Keratinocyte (primary cell): ENCODE measurements at regions not wholly inside any gene's neighbourhood (a gene's known extent, or its start where the extent isn't known, plus 50 kb on each side); places are given as distances from the start of the nearest gene placed in this dataset.

Experiments used
- DNase-seq: peaks from one replicate; pipeline ENCODE4 v3.0.0-alpha.2; 2011; ENCODE audit warnings: low read depth, missing footprints, low spot score
- FAIRE-seq: peaks from 2 replicates; lab custom pipeline; 2011; peaks lifted over from hg19 to GRCh38; lab: Jason Lieb, UNC
- H2AFZ ChIP-seq: 2 replicates; pipeline ENCODE4 v1.6.0; 2012; ENCODE audit warnings: low read length, control low read depth, inconsistent platforms; ENCODE audit not compliant: control insufficient read depth
- H3K27ac ChIP-seq: 2 replicates; pipeline ENCODE4 v1.5.1; 2011; ENCODE audit warnings: low read length; ENCODE audit not compliant: control insufficient read depth, insufficient read depth
- H3K27me3 ChIP-seq: 3 replicates; pipeline ENCODE4 v1.6.0; 2011; ENCODE audit warnings: low read length; ENCODE audit not compliant: control insufficient read depth, insufficient read depth; ENCODE audit errors: extremely low read depth
- H3K36me3 ChIP-seq, 2 experiments: 2 replicates in 1 of 2; 3 replicates in 1 of 2; pipeline ENCODE4 v1.5.1; 2011; ENCODE audit warnings: low read length in 2 of 2, mild to moderate bottlenecking in 1 of 2; ENCODE audit not compliant: control insufficient read depth in 2 of 2, insufficient read depth in 2 of 2; ENCODE audit errors: extremely low read depth in 1 of 2
- H3K4me1 ChIP-seq: 3 replicates; pipeline ENCODE4 v1.5.1; 2011; ENCODE audit warnings: low read length; ENCODE audit not compliant: control insufficient read depth, insufficient read depth; ENCODE audit errors: extremely low read depth
- H3K4me2 ChIP-seq: 3 replicates; pipeline ENCODE4 v1.6.0; 2011; ENCODE audit warnings: low read depth, low read length; ENCODE audit not compliant: control insufficient read depth, insufficient read depth; ENCODE audit errors: extremely low read depth
- H3K4me3 ChIP-seq, 3 experiments: fragments of 200-600 bp in 1 of 3; sonication (generic) in 1 of 3; 2 replicates in 2 of 3; 3 replicates in 1 of 3; pipeline ENCODE4 v1.5.1; 2011 to 2016; ENCODE audit warnings: low read length in 3 of 3, mild to moderate bottlenecking in 3 of 3, control low read depth in 2 of 3, inconsistent platforms in 1 of 3, low read depth in 1 of 3, mixed read lengths in 1 of 3, mixed run types in 1 of 3, moderate library complexity in 1 of 3; ENCODE audit not compliant: control insufficient read depth in 2 of 3, insufficient read depth in 2 of 3; ENCODE audit errors: extremely low read depth in 1 of 3
- H3K79me2 ChIP-seq: 2 replicates; pipeline ENCODE4 v1.6.0; 2012; ENCODE audit warnings: low read length; ENCODE audit not compliant: control insufficient read depth, insufficient read depth
- H3K9ac ChIP-seq: 3 replicates; pipeline ENCODE4 v1.6.0; 2011; ENCODE audit warnings: low read length; ENCODE audit not compliant: control insufficient read depth, insufficient read depth; ENCODE audit errors: extremely low read depth
- H3K9me1 ChIP-seq: 3 replicates; pipeline ENCODE4 v1.6.0; 2011; ENCODE audit warnings: low read length; ENCODE audit not compliant: control insufficient read depth, insufficient read depth; ENCODE audit errors: extremely low read depth
- H3K9me3 ChIP-seq: 2 replicates; pipeline ENCODE4 v1.5.1; 2012; ENCODE audit warnings: low read depth, low read length; ENCODE audit not compliant: control insufficient read depth
- H4K20me1 ChIP-seq: 3 replicates; pipeline ENCODE4 v1.6.0; 2011; ENCODE audit warnings: low read length; ENCODE audit not compliant: control insufficient read depth, insufficient read depth; ENCODE audit errors: extremely low read depth
- CTCF ChIP-seq, 3 experiments: IDR thresholded peaks in 1 of 3; conservative IDR thresholded peaks in 1 of 3; optimal IDR thresholded peaks in 1 of 3; 2 replicates in 2 of 3; 3 replicates in 1 of 3; pipeline versions ENCODE3 to v1.5.1; 2011; ENCODE audit warnings: low read length in 3 of 3, mild to moderate bottlenecking in 3 of 3, moderate library complexity in 2 of 3, control low read depth in 1 of 3, inconsistent platforms in 1 of 3; ENCODE audit not compliant: insufficient read depth in 2 of 3; ENCODE audit errors: extremely low read depth in 1 of 3
- EZH2 ChIP-seq: IDR thresholded peaks from one replicate; pipeline ENCODE4 v1.6.1; 2012; ENCODE audit warnings: inconsistent platforms, mild to moderate bottlenecking, low read length, moderate library complexity
- dilution Hi-C: fragments of 300-500 bp; cut with MboI; formaldehyde crosslinking; loops from one replicate; pipeline ENCODE4 v1.7.0; 2020; ENCODE audit warnings: low sequenced_read_pairs; ENCODE audit not compliant: extremely low pct_ligation_motif_present

GRCh38 chr6:14270925-14271788 lies 153.6 kb downstream of the CD83 start:
- Histone ChIP-seq H3K36me3 (no peaks in the 10 kb centered on the region), H3K4me3 (peak overlapping the region in 2 of 3 experiments; percentile 28 to 39), H3K79me2 (no peaks in the 10 kb centered on the region), H3K9me3 (peaks cover 11% of the 10 kb centered on the region), H3K27ac (peak overlapping the region; percentile 97), H2AFZ (peak overlapping the region; percentile 1), H3K27me3 (no peaks in the 10 kb centered on the region), H3K4me2 (peak overlapping the region; percentile 73), H3K4me1 (peaks cover 48% of the 10 kb centered on the region), H4K20me1 (no peaks in the 10 kb centered on the region), H3K9ac (peak overlapping the region; percentile 65), H3K9me1 (no peaks in the 10 kb centered on the region)
- DNase-seq (peak; percentile 100), FAIRE-seq (peak; percentile 99)
- no peak for TF ChIP-seq EZH2
- peak in 2 of 3 experiments; percentile 26 to 32 for TF ChIP-seq CTCF (optimal IDR thresholded peaks at IDR 0.05 in 1 of 3, IDR thresholded peaks at IDR 0.05 in 1 of 3, conservative IDR thresholded peaks at IDR 0.05 in 1 of 3; ENCODE audit: extremely low read depth in 1 of 3, insufficient read depth in 2 of 3, low read length in 3 of 3)
- dilution Hi-C loops, result no loop called here

GRCh38 chr6:14271789-14272736 lies 154.5 kb downstream of the CD83 start:
- H3K4me1 ChIP-seq, result peaks cover 56% of the 10 kb centered on the region
- peak overlapping the region; percentile 65 for H3K9ac ChIP-seq

More at GRCh38 chr6:14271789-14272736, 154.5 kb downstream of the CD83 start:
- Histone ChIP-seq H3K36me3 (no peaks in the 10 kb centered on the region), H2AFZ (no peak overlapping the region), H3K79me2 (no peaks in the 10 kb centered on the region), H3K27me3 (no peaks in the 10 kb centered on the region), H3K9me3 (peaks cover 11% of the 10 kb centered on the region), H3K27ac (peak overlapping the region; percentile 97), H3K9me1 (no peaks in the 10 kb centered on the region), H4K20me1 (no peaks in the 10 kb centered on the region), H3K4me3 (peak overlapping the region in 2 of 3 experiments; percentile 28 to 39), H3K4me2 (peak overlapping the region; percentile 73)
- FAIRE-seq (peak; percentile 93), DNase-seq (peak; percentile 97)
- no peak for TF ChIP-seq CTCF (optimal IDR thresholded peaks at IDR 0.05 in 1 of 3, IDR thresholded peaks at IDR 0.05 in 1 of 3, conservative IDR thresholded peaks at IDR 0.05 in 1 of 3; ENCODE audit: extremely low read depth in 1 of 3, insufficient read depth in 2 of 3, low read length in 3 of 3)
- TF ChIP-seq EZH2, result no peak
- dilution Hi-C loops, result no loop called here
